A673 (cell line): ENCODE measurements at regions not wholly inside any gene's neighbourhood (a gene's known extent, or its start where the extent isn't known, plus 50 kb on each side); places are given as distances from the start of the nearest gene placed in this dataset.

Source experiments
- CTCF ChIP-seq: fragments of 300-800, 200-600 bp; sonication (generic); conservative IDR thresholded peaks from 2 replicates; pipeline ENCODE4 v1.5.1; 2017; ENCODE audit warnings: low read depth, mild to moderate bottlenecking, antibody characterized with exemption, low read length, moderate library complexity, mixed read lengths
- EZH2 ChIP-seq: fragments of 200-600 bp; sonication (generic); IDR thresholded peaks from 2 replicates; pipeline ENCODE4 v1.6.1; 2017; ENCODE audit warnings: borderline replicate concordance, low read depth, mild to moderate bottlenecking, mixed read lengths, antibody characterized with exemption, low read length; ENCODE audit not compliant: poor library complexity, severe bottlenecking

GRCh38 chr7:17046259-17046658, 164.5 kb upstream of the AGR3 start:
- no peak for TF ChIP-seq CTCF
- TF ChIP-seq EZH2, result no peak
